ENCODE measurements at regions not wholly inside any gene's neighbourhood (a gene's known extent, or its start where the extent isn't known, plus 50 kb on each side); places are given as distances from the start of the nearest gene placed in this dataset.

- Histone ChIP-seq H3K9me3 (replicated peaks in 1 of 3) (no peaks in the 10 kb centered on the region), H3K36me3 (replicated peaks in 1 of 2) (no peaks in the 10 kb centered on the region), H3K27ac (no peak overlapping the region), H3K4me1 (replicated peaks in 1 of 2) (peaks cover 10 to 15% of the 10 kb centered on the region in 2 donors), H3K27me3 (no peaks in the 10 kb centered on the region), H3K4me3 (no peak overlapping the region)
- TF ChIP-seq CTCF (IDR thresholded peaks at IDR 0.05) (no peak), POLR2A (IDR thresholded peaks at IDR 0.05) (no peak)
- DNase-seq = no peak
- intact Hi-C loops (cut with DNase I) = no loop called here
Observed at GRCh38 chr14:58732387-58732786, 94.6 kb downstream of the DACT1 start.

DNA sequence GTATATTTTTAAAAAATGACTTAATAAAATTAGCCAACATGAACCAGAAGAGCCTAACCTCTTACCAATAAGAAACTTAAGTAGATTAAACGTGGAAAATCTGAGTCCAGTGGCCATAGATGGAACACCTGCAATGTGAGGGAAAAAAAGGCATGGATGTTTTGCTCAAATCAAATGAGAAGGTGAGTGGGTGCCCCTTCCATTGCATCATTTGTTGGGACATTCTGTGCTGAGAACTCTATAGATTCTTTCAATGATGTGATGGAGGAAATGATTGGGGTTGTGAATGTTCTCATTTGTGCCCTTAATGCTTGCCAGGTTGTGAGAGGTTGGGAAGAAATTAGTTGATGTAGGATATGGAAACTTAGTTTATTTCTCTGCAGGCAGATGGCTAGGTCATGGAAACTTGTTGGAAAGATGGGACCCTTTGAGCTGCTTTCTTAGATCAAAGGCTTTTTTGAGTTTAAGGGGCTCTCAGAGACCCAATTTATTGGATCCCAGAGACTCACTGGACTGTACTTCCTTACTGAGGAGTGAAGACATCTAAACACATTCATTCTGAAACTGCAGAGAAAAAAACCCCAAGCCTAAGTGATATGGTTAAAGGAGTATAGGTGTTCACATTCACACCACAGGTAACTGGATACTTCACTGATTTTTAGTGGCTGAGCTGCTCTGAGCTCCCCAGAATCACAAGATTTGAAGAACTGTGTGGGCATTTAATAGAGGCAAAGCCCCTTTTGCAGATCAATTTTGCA lies 95.9 kb downstream of the DACT1 start:
- intact Hi-C loops (cut with DNase I) = no loop called here
- Histone ChIP-seq H3K4me1 (replicated peaks in 1 of 2) (peaks cover 10 to 15% of the 10 kb centered on the region in 2 donors), H3K4me3 (no peak overlapping the region), H3K27me3 (no peaks in the 10 kb centered on the region), H3K27ac (no peak overlapping the region), H3K36me3 (replicated peaks in 1 of 2) (no peaks in the 10 kb centered on the region), H3K9me3 (replicated peaks in 1 of 3) (no peaks in the 10 kb centered on the region)
- DNase-seq = no peak
- TF ChIP-seq POLR2A (IDR thresholded peaks at IDR 0.05) (no peak), CTCF (IDR thresholded peaks at IDR 0.05) (no peak)
- WGBS, 4 donors = 76 to 91% (median 82%) methylated on average over 1 of the region's 1 CpG

GRCh38 chr14:58735596-58735995 lies 97.8 kb downstream of the DACT1 start:
- intact Hi-C loops (cut with DNase I) = loop anchor here in 1 of 2 donors (5.0 kb wide), 1 partner anchor 72 kb away; no protein-coding TSS in a partner anchor
- WGBS, 4 donors = 74 to 86% (median 79%) methylated on average over 4 of the region's 4 CpGs
- Histone ChIP-seq H3K9me3 (replicated peaks in 1 of 3) (no peaks in the 10 kb centered on the region), H3K27ac (no peak overlapping the region), H3K36me3 (replicated peaks in 1 of 2) (no peaks in the 10 kb centered on the region), H3K27me3 (no peaks in the 10 kb centered on the region), H3K4me3 (no peak overlapping the region), H3K4me1 (replicated peaks in 1 of 2) (peaks cover 9 to 13% of the 10 kb centered on the region in 2 donors)
- DNase-seq = no peak
- TF ChIP-seq POLR2A (IDR thresholded peaks at IDR 0.05) = no peak
- no peak for TF ChIP-seq CTCF (IDR thresholded peaks at IDR 0.05)

DNA sequence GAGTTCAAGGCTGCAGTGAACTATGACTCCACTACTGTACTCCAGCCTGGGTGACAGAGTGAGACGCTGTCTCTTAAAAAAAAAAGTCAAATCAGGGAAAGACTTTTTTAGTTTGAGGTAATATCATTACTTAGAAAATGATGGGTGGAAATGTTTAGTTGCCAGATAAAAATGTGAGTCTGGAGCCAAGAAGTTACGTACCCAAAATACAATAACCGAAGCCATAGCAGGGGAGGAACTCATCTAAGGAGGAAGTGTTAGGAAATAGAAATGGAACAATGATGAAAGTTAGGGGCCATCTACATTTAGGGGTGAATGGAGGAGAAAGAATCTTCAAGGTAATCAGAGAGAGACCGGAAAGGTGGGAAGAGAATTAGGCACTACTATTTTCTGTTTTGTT lies 98.8 kb downstream of the DACT1 start:
- no peak overlapping the region for H3K4me3 ChIP-seq
- peaks cover 0 to 6% of the 10 kb centered on the region in 2 donors for H3K4me1 ChIP-seq (replicated peaks in 1 of 2)
- WGBS, 4 donors = 61 to 74% (median 70%) methylated on average over 4 of the region's 4 CpGs
- H3K9me3 ChIP-seq (replicated peaks in 1 of 3) = no peaks in the 10 kb centered on the region
- no peaks in the 10 kb centered on the region for H3K36me3 ChIP-seq (replicated peaks in 1 of 2)
- TF ChIP-seq CTCF (IDR thresholded peaks at IDR 0.05) (no peak), POLR2A (IDR thresholded peaks at IDR 0.05) (no peak)
- DNase-seq = no peak
- no peak overlapping the region for H3K27ac ChIP-seq
- intact Hi-C loops (cut with DNase I) = loop anchor here in 1 of 2 donors (5.0 kb wide), 1 partner anchor 71 kb away; no protein-coding TSS in a partner anchor
- H3K27me3 ChIP-seq = no peaks in the 10 kb centered on the region

All from adrenal gland (tissue), 9 donors.